ENCODE measurements at regions not wholly inside any gene's neighbourhood (a gene's known extent, or its start where the extent isn't known, plus 50 kb on each side); places are given as distances from the start of the nearest gene placed in this dataset.

DNA sequence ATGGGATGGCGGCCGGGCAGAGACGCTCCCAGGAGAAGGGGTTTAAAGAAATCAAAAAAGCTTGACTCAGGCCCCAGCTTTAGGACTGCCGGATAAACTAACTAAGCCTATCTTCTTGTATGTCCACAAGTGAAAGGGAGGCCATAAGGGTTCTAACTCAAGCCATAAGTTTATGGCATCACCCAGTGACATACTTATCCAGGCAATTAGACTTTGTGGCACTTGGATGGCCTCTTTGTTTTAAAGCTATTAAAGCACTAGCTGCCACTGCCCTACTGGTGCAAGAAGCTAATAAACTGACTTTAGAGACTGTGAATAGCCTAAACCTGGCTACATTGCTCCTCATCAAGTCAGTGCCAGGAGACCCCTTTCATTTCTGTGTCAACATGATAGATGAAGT lies 102.0 kb downstream of the ZNF429 start:
- CTCF ChIA-PET: no interaction called here
- Histone ChIP-seq H3K36me3 (ENCODE audit: control insufficient read depth in 2 of 2, insufficient read depth in 2 of 2, low read length in 1 of 2) (no peaks in the 10 kb centered on the region), H3K4me2 (ENCODE audit: control insufficient read depth, insufficient read depth) (no peak overlapping the region), H3K4me1 (ENCODE audit: control insufficient read depth, insufficient read depth, low read length) (no peaks in the 10 kb centered on the region), H3K4me3 (no peak overlapping the region), H3K9me3 (replicated peaks; ENCODE audit: control insufficient read depth, insufficient read depth, low read length) (no peaks in the 10 kb centered on the region; the same call in 2 of the 3 replicates), H3K9ac (ENCODE audit: control insufficient read depth, insufficient read depth, low read length) (no peak overlapping the region), H3K27ac (ENCODE audit: control insufficient read depth, insufficient read depth) (no peak overlapping the region), H4K20me1 (ENCODE audit: control insufficient read depth, insufficient read depth) (no peaks in the 10 kb centered on the region), H3K27me3 (replicated peaks in 1 of 2; ENCODE audit: control insufficient read depth in 2 of 2, insufficient read depth in 2 of 2, low read length in 1 of 2) (no peaks in the 10 kb centered on the region), H3K79me2 (ENCODE audit: control insufficient read depth, insufficient read depth, low read length) (no peaks in the 10 kb centered on the region), H2AFZ (ENCODE audit: control insufficient read depth, low read depth, low read length) (no peak overlapping the region)
- no TSS peak for BruUV-seq (replicated peaks)
- 50% methylated on average over 4 of the region's 4 CpGs for WGBS (ENCODE audit: insufficient coverage, insufficient replicate concordance, low lambda C conversion rate, missing lambda C conversion rate)
- SMC1A ChIA-PET (ENCODE audit: uncharacterized antibody, unreplicated experiment): no interaction called here
- in situ Hi-C loops (cut with MboI) (no loop called here), intact Hi-C loops (cut with micrococcal nuclease; ENCODE audit: unreplicated experiment) (no loop called here)
- POLR2A ChIA-PET: interaction anchor here (0.6 kb wide), 1 partner anchor 799 kb away, joined by 3 read pairs; no protein-coding TSS in a partner anchor
- ATAC-seq: no peak
- no peak for DNase-seq (ENCODE audit: low read depth, low spot score)
- TF ChIP-seq POLR2AphosphoS5 (IDR thresholded peaks at IDR 0.05; ENCODE audit: low read length) (no peak), NFIC (IDR thresholded peaks at IDR 0.05; ENCODE audit: low read depth, low read length) (no peak), TCF7 (IDR thresholded peaks at IDR 0.05; ENCODE audit: borderline replicate concordance) (no peak), SMAD1 (IDR thresholded peaks at IDR 0.05; ENCODE audit: low read depth, partially characterized antibody) (no peak), GATAD2B (conservative IDR thresholded peaks at IDR 0.05; ENCODE audit: low read depth) (no peak), YY1 (IDR thresholded peaks at IDR 0.05; ENCODE audit: low read depth, low read length) (no peak), ZNF384 (IDR thresholded peaks at IDR 0.05; ENCODE audit: borderline replicate concordance, low read depth, low read length) (no peak), CUX1 (IDR thresholded peaks at IDR 0.05; ENCODE audit: insufficient replicate concordance, low read depth, low read length) (no peak), EP300 (IDR thresholded peaks at IDR 0.05; ENCODE audit: borderline replicate concordance in 1 of 2, control insufficient read depth in 1 of 2, low read depth in 2 of 2, low read length in 2 of 2) (no peak), SREBF2 (IDR thresholded peaks at IDR 0.05; ENCODE audit: low read length) (no peak), NR2C2 (IDR thresholded peaks at IDR 0.05; ENCODE audit: borderline replicate concordance, control insufficient read depth, insufficient read length, low read depth) (no peak), BMI1 (IDR thresholded peaks at IDR 0.05; ENCODE audit: borderline replicate concordance) (no peak), MTA3 (IDR thresholded peaks at IDR 0.05; ENCODE audit: borderline replicate concordance, low read length) (no peak), FOXK2 (IDR thresholded peaks at IDR 0.05) (no peak), RBBP5 (conservative IDR thresholded peaks at IDR 0.05) (no peak), CHD4 (IDR thresholded peaks at IDR 0.05) (no peak), NFXL1 (IDR thresholded peaks at IDR 0.05; ENCODE audit: borderline replicate concordance) (no peak)
- TF ChIP-seq, protein P1, sequence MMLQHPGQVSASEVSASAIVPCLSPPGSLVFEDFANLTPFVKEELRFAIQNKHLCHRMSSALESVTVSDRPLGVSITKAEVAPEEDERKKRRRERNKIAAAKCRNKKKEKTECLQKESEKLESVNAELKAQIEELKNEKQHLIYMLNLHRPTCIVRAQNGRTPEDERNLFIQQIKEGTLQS (IDR thresholded peaks at IDR 0.05; ENCODE audit: borderline replicate concordance, extremely low read depth, low read depth, low read length): no peak
- no peak for FAIRE-seq
- RAD21 ChIA-PET (ENCODE audit: unreplicated experiment): no interaction called here

Data from GM12878 (cell line).